Activated T-helper 2 cell treated with anti-CD3 and anti-CD28 coated beads, Interferon-gamma antibody, Interleukin-2, Interleukin-4, amounts not matched to agents 10 μg/mL and 5 μg/mL and 100 μg/mL, durations not matched to agents 14 hours and 24 hours and 36 hours (primary cell): ENCODE measurements at regions not wholly inside any gene's neighbourhood (a gene's known extent, or its start where the extent isn't known, plus 50 kb on each side); places are given as distances from the start of the nearest gene placed in this dataset.
A peak's percentile ranks its signal among the peaks of the same experiment; 100 is the strongest.

Experiments used
- DNase-seq: peaks from one replicate; pipeline ENCODE4 v3.0.0; 2021; ENCODE audit warnings: low spot score
- H3K27ac Mint-ChIP-seq: one replicate; pipeline ENCODE4 v1.8.0; 2021; ENCODE audit warnings: mixed read lengths
- H3K27me3 Mint-ChIP-seq: one replicate; pipeline ENCODE4 v1.8.0; 2021; ENCODE audit warnings: low read depth, mixed read lengths
- H3K36me3 Mint-ChIP-seq: one replicate; pipeline ENCODE4 v1.8.0; 2021; ENCODE audit warnings: low read depth, mixed read lengths
- H3K4me1 Mint-ChIP-seq: one replicate; pipeline ENCODE4 v1.8.0; 2021; ENCODE audit warnings: low read depth, mixed read lengths
- H3K4me3 Mint-ChIP-seq: one replicate; pipeline ENCODE4 v1.8.0; 2021; ENCODE audit warnings: low read depth, mild to moderate bottlenecking, moderate library complexity, mixed read lengths
- H3K9me3 Mint-ChIP-seq: one replicate; pipeline ENCODE4 v1.8.0; 2021; ENCODE audit warnings: mixed read lengths
- intact Hi-C: fragments of 100-400 bp; cut with micrococcal nuclease; formaldehyde crosslinking; loops from one replicate; pipeline ENCODE4 v1.15.1; 2023

DNA sequence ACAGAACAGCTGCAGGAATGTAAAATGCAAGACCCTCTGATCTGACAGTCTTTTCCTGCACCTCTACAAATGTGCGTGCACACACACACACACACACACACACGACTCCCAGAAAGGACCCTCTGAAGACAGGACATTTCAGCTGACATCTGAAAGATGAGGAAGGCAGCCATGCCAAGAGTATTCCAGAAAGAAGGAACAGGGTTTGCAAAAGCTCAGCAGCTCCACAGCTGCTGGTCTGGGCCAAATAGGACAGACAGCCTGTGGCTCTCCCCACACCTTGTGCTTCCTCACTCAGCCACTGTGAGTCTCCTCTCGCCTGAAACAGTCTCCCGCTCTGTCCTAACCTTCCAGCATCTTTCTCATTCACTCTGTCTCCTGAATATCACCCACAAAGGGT is 189.0 kb downstream of the PALM2AKAP2 start:
- no peaks in the 10 kb centered on the region for H3K9me3 Mint-ChIP-seq
- intact Hi-C loops: loop anchor here (2.0 kb wide), 2 partner anchors 18 kb away; no protein-coding TSS in a partner anchor
- H3K27ac Mint-ChIP-seq: peak overlapping the region; percentile 95
- peaks cover 79% of the 10 kb centered on the region for H3K4me1 Mint-ChIP-seq
- H3K27me3 Mint-ChIP-seq: peaks cover 2% of the 10 kb centered on the region
- H3K36me3 Mint-ChIP-seq: no peaks in the 10 kb centered on the region
- peak overlapping the region; percentile 35 for H3K4me3 Mint-ChIP-seq
- DNase-seq: no peak

DNA sequence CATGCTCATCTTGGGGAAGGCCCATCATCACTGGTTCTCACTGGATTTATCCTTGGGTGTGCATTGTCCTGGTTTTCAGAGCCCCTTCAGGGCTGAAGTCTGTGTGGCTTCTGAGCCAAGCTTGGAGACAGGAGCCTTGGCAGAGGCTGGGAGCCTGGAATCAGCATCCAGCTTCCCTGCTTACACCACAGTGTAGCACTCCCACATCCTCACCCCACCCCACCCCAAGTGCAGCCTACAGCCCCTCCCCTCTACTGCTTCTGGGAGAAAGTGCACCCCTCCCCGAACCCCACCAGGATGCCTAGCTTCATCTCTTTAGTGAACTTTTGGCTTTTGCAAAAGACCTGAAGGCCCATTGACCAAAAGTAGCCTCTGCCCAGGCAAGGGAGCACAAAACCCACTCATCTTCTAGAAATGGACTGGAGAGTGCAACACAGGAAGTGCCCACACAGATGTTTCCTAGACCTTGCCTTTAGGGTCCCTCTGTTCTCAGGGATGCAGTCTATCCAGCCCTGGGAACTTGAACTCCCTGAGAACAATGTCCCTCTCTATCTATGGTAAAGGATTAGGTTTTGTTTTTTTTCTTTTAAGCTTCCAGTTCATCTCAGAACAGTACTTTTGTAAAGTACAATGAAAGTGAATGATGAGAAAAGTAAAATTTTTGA is 189.7 kb downstream of the PALM2AKAP2 start:
- peaks cover 84% of the 10 kb centered on the region for H3K4me1 Mint-ChIP-seq
- no peak overlapping the region for H3K4me3 Mint-ChIP-seq
- no peak for DNase-seq
- H3K9me3 Mint-ChIP-seq: no peaks in the 10 kb centered on the region
- peaks cover 2% of the 10 kb centered on the region for H3K27me3 Mint-ChIP-seq
- no peaks in the 10 kb centered on the region for H3K36me3 Mint-ChIP-seq
- peak overlapping the region; percentile 95 for H3K27ac Mint-ChIP-seq
- intact Hi-C loops: loop anchor here (2.0 kb wide), 2 partner anchors 17 to 19 kb away; no protein-coding TSS in a partner anchor

DNA sequence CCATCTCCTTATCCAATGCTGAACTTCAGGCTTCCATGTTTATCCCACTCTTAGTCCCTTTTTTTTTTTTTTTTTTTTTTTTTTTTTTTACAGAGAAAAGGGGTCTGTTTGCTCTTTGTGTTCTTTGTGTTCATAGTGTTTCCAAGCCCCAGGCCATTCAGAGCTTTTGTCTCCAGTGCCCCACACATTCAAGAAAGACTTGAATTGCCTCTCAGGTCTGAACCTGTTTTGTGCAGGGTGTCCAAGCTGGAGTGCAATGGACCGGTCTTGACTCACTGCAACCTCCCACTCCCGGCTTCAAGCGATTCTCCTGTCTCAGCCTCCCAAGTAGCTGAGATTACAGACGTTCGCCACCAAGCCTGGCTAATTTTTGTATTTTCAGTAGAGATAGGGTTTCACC is 191.2 kb downstream of the PALM2AKAP2 start:
- Mint-ChIP-seq H3K36me3 (no peaks in the 10 kb centered on the region), H3K27me3 (no peaks in the 10 kb centered on the region), H3K27ac (no peak overlapping the region), H3K9me3 (no peaks in the 10 kb centered on the region), H3K4me3 (no peak overlapping the region), H3K4me1 (peaks cover 88% of the 10 kb centered on the region)
- DNase-seq: no peak
- intact Hi-C loops: no loop called here

DNA sequence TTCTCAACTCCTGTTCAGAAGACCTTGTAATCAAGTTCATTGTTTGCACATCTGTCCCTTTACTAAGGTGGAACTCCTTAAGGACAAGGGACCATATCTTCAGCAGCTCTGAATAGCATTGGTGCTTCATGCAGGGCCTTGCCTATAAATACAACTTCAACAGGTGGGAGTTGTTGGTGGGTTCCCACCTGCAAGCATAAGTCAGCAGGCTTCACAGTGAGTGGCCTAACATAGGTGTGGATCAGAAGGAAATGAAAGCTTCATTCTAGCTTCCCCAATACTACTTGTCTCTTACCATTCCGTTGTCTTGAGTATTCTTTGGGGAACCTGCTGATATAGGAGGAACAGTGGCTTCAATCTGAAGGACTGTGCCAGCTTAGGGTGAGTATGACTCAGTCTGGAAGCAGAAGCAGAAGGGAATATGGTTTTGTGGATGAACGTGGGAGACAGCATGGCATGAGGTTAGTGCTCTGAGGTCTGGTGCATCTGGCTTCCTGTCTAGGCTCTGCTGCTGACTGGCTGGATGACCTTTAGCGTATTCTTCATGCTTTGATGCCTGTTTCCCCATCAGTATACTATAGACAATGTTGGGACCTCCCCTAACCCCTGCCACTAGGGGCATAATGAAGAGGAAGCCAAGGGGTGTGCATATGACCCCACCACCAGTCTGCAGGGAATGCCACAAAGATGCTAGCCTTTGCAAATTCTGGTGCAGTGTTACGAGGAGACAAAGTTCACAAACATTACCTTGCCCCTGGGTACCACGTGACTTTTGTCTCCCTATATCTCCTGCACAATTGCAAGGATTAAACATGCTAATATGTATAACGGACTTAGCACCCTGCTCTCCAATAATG is 192.3 kb downstream of the PALM2AKAP2 start:
- intact Hi-C loops: no loop called here
- H3K27ac Mint-ChIP-seq: peak overlapping the region; percentile 74
- no peaks in the 10 kb centered on the region for H3K36me3 Mint-ChIP-seq
- H3K4me3 Mint-ChIP-seq: no peak overlapping the region
- no peaks in the 10 kb centered on the region for H3K27me3 Mint-ChIP-seq
- no peaks in the 10 kb centered on the region for H3K9me3 Mint-ChIP-seq
- H3K4me1 Mint-ChIP-seq: peaks cover 88% of the 10 kb centered on the region
- no peak for DNase-seq

DNA sequence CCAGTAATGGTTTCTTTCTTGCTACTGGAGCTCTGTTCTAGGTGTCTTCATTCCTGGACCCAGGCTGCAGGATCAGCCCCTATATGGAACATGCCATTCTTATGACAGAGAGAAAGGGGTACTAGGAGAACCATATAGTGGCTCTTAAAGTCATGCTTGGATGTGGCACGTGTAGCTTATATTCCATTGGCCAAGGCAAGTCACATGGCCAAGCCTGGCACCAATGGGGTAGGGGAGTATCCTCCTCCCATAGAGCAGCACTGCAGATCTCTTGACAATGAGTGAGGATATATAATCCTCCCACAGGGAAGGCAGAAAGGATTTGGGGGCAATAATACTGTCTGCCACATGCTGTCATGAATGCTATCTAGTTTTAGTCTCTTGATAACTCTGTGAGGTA is 193.3 kb downstream of the PALM2AKAP2 start:
- Mint-ChIP-seq H3K27me3 (no peaks in the 10 kb centered on the region), H3K9me3 (no peaks in the 10 kb centered on the region), H3K4me3 (no peak overlapping the region), H3K4me1 (peaks cover 88% of the 10 kb centered on the region), H3K27ac (peak overlapping the region; percentile 62), H3K36me3 (no peaks in the 10 kb centered on the region)
- intact Hi-C loops: no loop called here
- DNase-seq: no peak

DNA sequence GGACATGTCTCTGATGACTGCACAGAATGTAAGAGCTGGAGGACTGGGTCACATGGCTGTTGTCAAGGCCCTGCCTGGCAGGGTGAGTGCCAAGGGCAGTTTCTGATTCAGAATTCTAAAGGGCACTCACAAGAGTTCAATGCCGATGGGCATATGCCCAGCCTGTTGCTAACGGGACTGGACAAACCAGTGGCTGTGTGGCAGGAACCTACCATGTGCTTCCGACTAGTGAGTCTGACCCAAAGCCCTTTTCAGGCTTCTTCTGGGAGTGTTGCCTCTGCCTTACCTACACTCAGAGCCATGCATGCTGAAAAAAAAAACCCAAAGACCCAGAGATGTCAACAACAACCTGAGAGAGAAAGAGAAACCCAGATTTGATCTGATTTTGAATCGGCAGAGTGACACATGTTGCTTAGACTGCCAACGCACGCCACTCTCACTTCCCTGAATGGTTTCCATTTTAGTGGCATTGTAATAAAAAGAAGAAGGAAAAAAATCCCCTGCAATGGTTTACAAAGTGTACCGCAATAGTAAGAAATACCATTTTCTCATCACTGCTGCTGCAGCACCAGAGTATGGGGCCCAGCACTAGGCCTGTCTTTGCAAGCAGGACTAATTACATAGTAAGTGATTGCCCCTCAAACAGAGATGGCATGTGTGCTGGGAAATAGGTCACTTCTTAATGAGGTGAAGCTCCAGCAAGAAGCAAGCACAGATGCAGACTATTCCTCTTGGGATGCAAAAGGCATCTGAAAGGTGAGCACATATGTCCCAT is 194.3 kb downstream of the PALM2AKAP2 start:
- intact Hi-C loops: loop anchor here (1.0 to 2.0 kb wide), 8 partner anchors 24 to 510 kb away; no protein-coding TSS in a partner anchor
- no peaks in the 10 kb centered on the region for H3K36me3 Mint-ChIP-seq
- DNase-seq: peak; percentile 63
- H3K4me1 Mint-ChIP-seq: peaks cover 78% of the 10 kb centered on the region
- no peaks in the 10 kb centered on the region for H3K9me3 Mint-ChIP-seq
- no peak overlapping the region for H3K4me3 Mint-ChIP-seq
- H3K27ac Mint-ChIP-seq: peak overlapping the region; percentile 62
- H3K27me3 Mint-ChIP-seq: no peaks in the 10 kb centered on the region

DNA sequence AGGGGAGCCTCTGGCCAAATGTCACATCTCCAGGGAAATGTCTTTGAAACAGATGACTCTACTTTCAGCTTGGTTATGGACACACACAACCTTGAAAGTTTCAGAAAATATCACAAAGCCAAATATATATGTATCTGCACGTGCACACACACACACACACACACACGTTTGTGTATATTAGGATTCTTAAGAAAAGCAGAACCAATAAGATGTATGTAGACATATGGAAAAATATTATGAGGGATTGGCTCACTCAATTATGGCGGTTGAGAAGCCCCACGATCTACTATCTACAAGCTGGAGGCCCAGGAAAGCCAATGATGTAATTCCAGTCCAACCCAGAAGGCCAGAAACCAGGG is 194.9 kb downstream of the PALM2AKAP2 start:
- peak overlapping the region; percentile 62 for H3K27ac Mint-ChIP-seq

DNA sequence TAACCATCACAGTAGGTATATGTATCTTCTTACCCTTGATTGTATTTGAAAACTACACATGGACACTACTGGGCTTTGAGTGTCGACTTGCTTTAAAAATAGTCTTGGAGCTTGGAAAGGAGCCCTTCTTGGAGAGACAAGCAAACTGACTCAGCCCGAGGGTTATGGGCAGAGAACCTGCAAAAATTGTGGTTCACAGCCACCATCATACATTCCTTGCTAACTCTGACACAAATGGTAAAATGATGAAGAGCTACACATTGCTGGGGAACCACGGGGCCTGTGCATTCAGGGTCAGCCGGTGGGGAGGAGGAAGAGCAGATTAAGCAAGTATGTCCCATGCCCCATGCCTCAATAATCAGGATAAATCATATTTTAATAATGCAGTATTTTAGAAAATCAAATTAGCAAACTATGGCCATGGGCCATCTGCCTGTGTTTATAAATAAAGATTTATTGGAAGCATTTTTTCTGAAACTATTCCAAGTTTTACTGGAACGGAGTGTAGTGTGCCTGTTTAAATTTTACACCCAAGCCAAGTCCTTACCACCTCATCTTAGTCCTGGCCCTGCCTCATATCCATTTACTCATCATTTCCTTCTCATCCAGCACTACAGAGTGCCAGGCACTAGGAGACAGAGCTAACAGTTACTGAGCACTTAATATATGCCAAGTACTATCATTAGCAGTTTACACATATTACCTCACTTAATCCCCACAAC is 195.7 kb downstream of the PALM2AKAP2 start:
- no peaks in the 10 kb centered on the region for H3K9me3 Mint-ChIP-seq
- H3K27ac Mint-ChIP-seq: peak overlapping the region; percentile 62
- DNase-seq: no peak
- no peaks in the 10 kb centered on the region for H3K36me3 Mint-ChIP-seq
- H3K4me3 Mint-ChIP-seq: no peak overlapping the region
- intact Hi-C loops: loop anchor here (2.0 kb wide), 2 partner anchors 53 to 511 kb away; no protein-coding TSS in a partner anchor
- peaks cover 67% of the 10 kb centered on the region for H3K4me1 Mint-ChIP-seq
- no peaks in the 10 kb centered on the region for H3K27me3 Mint-ChIP-seq

More for the DNA sequence above, 194.9 kb downstream of the PALM2AKAP2 start:
- peaks cover 72% of the 10 kb centered on the region for H3K4me1 Mint-ChIP-seq
- H3K4me3 Mint-ChIP-seq: no peak overlapping the region
- H3K9me3 Mint-ChIP-seq: no peaks in the 10 kb centered on the region
- H3K36me3 Mint-ChIP-seq: no peaks in the 10 kb centered on the region
- intact Hi-C loops: loop anchor here (1.0 to 2.0 kb wide), 8 partner anchors 25 to 510 kb away; no protein-coding TSS in a partner anchor
- no peaks in the 10 kb centered on the region for H3K27me3 Mint-ChIP-seq
- no peak for DNase-seq

DNA sequence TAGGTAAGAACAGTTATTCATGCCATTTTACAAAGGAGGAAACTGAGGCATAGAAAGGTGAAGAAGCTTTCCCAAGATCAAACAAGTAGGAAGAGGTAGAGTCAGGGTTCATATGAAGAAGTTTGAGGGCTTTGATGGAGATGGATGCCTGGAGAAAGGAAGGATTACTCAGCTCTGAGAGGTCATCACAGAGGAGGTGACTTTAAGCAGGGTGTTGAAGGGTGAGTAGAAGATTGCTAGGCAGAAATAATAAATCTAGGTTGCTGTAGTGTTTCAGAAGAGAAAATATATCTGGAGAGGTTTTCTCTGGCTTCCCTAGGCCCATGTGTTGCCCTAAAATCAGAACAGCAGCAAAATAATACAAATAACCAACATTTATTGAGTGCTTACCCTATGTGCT is 196.3 kb downstream of the PALM2AKAP2 start:
- H3K9me3 Mint-ChIP-seq: no peaks in the 10 kb centered on the region
- no peak for DNase-seq
- no peaks in the 10 kb centered on the region for H3K36me3 Mint-ChIP-seq
- peaks cover 68% of the 10 kb centered on the region for H3K4me1 Mint-ChIP-seq
- H3K27me3 Mint-ChIP-seq: no peaks in the 10 kb centered on the region
- H3K27ac Mint-ChIP-seq: peak overlapping the region; percentile 10
- intact Hi-C loops: no loop called here
- no peak overlapping the region for H3K4me3 Mint-ChIP-seq

DNA sequence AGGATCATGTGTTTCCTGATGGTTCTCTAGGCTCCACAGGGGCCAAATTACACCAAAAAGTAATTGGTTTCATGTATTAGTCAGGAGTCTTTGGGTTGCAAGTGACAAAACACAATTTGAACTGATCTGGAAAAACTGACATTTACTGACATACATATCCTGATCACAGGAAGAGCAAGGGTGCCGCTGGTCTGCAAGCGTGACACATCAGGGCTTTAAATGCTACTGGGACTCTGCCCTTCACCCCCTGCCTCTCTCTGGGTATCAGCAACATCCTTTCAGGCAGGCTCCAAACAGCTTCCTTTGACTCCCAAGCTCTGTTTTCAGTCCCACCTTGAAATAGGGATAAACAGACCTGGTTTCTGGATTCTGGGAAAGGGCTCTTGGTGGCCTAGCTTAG is 197.5 kb downstream of the PALM2AKAP2 start:
- Mint-ChIP-seq H3K27me3 (no peaks in the 10 kb centered on the region), H3K4me1 (peaks cover 56% of the 10 kb centered on the region), H3K36me3 (no peaks in the 10 kb centered on the region), H3K9me3 (peaks cover 7% of the 10 kb centered on the region), H3K27ac (peak overlapping the region; percentile 76), H3K4me3 (no peak overlapping the region)
- no peak for DNase-seq
- intact Hi-C loops: loop anchor here (1.0 kb wide), 2 partner anchors 9 to 39 kb away; no protein-coding TSS in a partner anchor

DNA sequence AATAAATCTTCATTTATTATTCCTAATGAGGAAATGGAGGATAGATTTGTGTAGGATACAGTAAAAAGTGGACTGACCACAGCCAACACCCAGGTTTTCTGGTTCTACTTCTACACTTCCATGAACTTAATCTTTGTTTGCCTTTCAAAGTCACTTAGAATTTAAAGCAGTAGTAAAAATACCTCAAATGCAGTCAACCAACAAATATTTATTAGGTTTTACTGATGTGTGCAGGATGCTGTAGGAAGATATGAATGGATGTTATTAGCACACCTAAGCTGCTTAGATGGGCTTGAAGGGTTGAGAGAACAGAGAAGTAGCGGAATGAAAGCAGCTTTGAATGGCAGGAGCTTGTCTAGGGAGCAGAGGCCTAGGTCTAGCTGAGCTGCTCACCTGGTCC is 201.1 kb downstream of the PALM2AKAP2 start:
- DNase-seq: no peak
- Mint-ChIP-seq H3K27me3 (no peaks in the 10 kb centered on the region), H3K4me3 (no peak overlapping the region), H3K9me3 (peaks cover 7% of the 10 kb centered on the region), H3K4me1 (peaks cover 25% of the 10 kb centered on the region), H3K27ac (no peak overlapping the region), H3K36me3 (peaks cover 3% of the 10 kb centered on the region)
- intact Hi-C loops: no loop called here

DNA sequence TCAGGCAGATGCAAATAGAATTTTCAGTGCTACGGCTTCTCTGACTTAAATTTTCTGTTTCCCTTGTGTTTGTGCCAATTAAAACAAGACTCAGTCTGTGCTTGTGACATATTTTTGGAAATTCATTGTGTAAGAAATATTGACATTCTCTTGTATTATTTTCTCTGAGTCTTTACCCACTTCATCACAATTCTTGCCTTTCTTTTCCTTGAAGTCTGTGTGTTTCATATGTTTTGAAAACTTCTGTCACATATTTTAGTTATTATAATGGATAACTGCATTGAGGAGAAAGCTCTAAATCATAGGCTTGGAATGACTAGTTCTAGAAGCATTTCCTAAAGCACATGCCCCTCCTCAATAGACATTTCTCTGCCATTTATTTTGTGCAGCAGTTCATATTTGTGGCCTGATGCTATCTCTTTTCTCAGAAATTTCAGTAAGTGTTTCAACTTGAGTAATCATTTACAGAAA is 206.6 kb downstream of the PALM2AKAP2 start:
- H3K27me3 Mint-ChIP-seq: no peaks in the 10 kb centered on the region
- H3K4me1 Mint-ChIP-seq: peaks cover 17% of the 10 kb centered on the region
- H3K9me3 Mint-ChIP-seq: peaks cover 34% of the 10 kb centered on the region
- no peak for DNase-seq
- H3K36me3 Mint-ChIP-seq: peaks cover 35% of the 10 kb centered on the region
- intact Hi-C loops: loop anchor here (1.0 to 2.0 kb wide), 2 partner anchors 9 to 18 kb away; no protein-coding TSS in a partner anchor
- H3K27ac Mint-ChIP-seq: peak overlapping the region; percentile 76
- H3K4me3 Mint-ChIP-seq: no peak overlapping the region
